Psoas muscle (tissue), 7 donors: ENCODE measurements at regions not wholly inside any gene's neighbourhood (a gene's known extent, or its start where the extent isn't known, plus 50 kb on each side); places are given as distances from the start of the nearest gene placed in this dataset.

Experiments used
- ATAC-seq, 4 donors: fragments of 200-7000 bp; cut with Tn5 transposase; one replicate each; pipeline ENCODE4 v1.9.1; 2020; ENCODE audit warnings: moderate library complexity in 3 of 4, mild to moderate bottlenecking in 2 of 4
- DNase-seq, 2 donors: peaks; one replicate each; pipeline ENCODE4 v3.0.0-alpha.2; 2020
- H3K27ac ChIP-seq: fragments of 200-600 bp; one replicate; pipeline ENCODE4 v1.8.0; 2022
- H3K27me3 ChIP-seq, 3 donors: fragments of 200-600 bp in 1 of 3; one replicate each; pipeline versions ENCODE4 v1.6.1 to v1.8.0; 2013 to 2022; ENCODE audit warnings: low read length in 2 of 3, mild to moderate bottlenecking in 2 of 3, moderate library complexity in 1 of 3; ENCODE audit not compliant: insufficient read depth in 3 of 3
- H3K36me3 ChIP-seq, 2 donors: fragments of 200-600 bp in 1 of 2; one replicate each; pipeline versions ENCODE4 v1.6.1 to v1.8.0; 2013 to 2022; ENCODE audit warnings: low read depth in 1 of 2, mild to moderate bottlenecking in 1 of 2, moderate library complexity in 1 of 2; ENCODE audit not compliant: insufficient read depth in 1 of 2
- H3K4me1 ChIP-seq: fragments of 200-600 bp; one replicate; pipeline ENCODE4 v1.8.0; 2022
- H3K4me3 ChIP-seq: fragments of 200-600 bp; one replicate; pipeline ENCODE4 v1.8.0; 2022; ENCODE audit warnings: mild to moderate bottlenecking
- H3K9me3 ChIP-seq: fragments of 200-600 bp; one replicate; pipeline ENCODE4 v1.8.0; 2022
- CTCF ChIP-seq: fragments of 200-600 bp; IDR thresholded peaks from one replicate; pipeline ENCODE4 v1.8.0; 2022; ENCODE audit warnings: antibody characterized with exemption
- WGBS, 3 donors: extraction: QIAGEN DNeasy Blood & Tissue Kit; methylation state at CpG; one replicate each; pipeline versions ENCODE4 v1.1.6 to v1.1.7; 2013; 5-methylcytosine and 5-hydroxymethylcytosine counted together
- intact Hi-C, 2 donors: fragments of 100-400 bp; cut with DNase I; formaldehyde crosslinking; loops; one replicate each; pipeline versions ENCODE4 v1.11.0 to v1.14.2; 2022
- donor health status: healthy with polysubstance abuse.
- donor health status: DM: no; HTN: no; CAD: no; lungs with moderate emphysema.
- donor health status: Bipolar disorder and iron deficiency.
- donor health status: healthy.
- donor health status: DM: yes; HTN: yes; CAD: no.
- donor health status: DM: no; HTN: no; CAD: no.
- donor health status: DM: yes; HTN: yes; CAD: no.

- Histone ChIP-seq H3K27me3 (no peaks in the 10 kb centered on the region), H3K9me3 (no peaks in the 10 kb centered on the region), H3K4me1 (no peaks in the 10 kb centered on the region), H3K36me3 (no peaks in the 10 kb centered on the region), H3K4me3 (no peak overlapping the region), H3K27ac (no peak overlapping the region)
- no peak for DNase-seq
- intact Hi-C loops = no loop called here
- no peak for ATAC-seq
- no peak for TF ChIP-seq CTCF
- 30 to 37% (median 34%) methylated on average over 5 of the region's 5 CpGs for WGBS, 3 donors
Observed at GRCh38 chr2:137873536-137874244, 90.6 kb upstream of the HNMT start.

GRCh38 chr2:137879121-137879520 is 85.2 kb upstream of the HNMT start:
- Histone ChIP-seq H3K27me3 (no peaks in the 10 kb centered on the region), H3K36me3 (no peaks in the 10 kb centered on the region), H3K4me1 (no peaks in the 10 kb centered on the region), H3K4me3 (no peak overlapping the region), H3K27ac (no peak overlapping the region), H3K9me3 (no peaks in the 10 kb centered on the region)
- no peak for DNase-seq
- intact Hi-C loops = no loop called here
- no peak for TF ChIP-seq CTCF
- no peak for ATAC-seq
- WGBS, 3 donors = 86 to 93% (median 91%) methylated on average over 1 of the region's 1 CpG

GRCh38 chr2:137881711-137882110 is 82.6 kb upstream of the HNMT start:
- no peak overlapping the region for H3K27ac ChIP-seq
- intact Hi-C loops = no loop called here
- no peak for ATAC-seq
- no peaks in the 10 kb centered on the region for H3K27me3 ChIP-seq
- no peaks in the 10 kb centered on the region for H3K4me1 ChIP-seq
- TF ChIP-seq CTCF = no peak
- 78 to 87% (median 86%) methylated on average over 4 of the region's 4 CpGs for WGBS, 3 donors
- H3K9me3 ChIP-seq = no peaks in the 10 kb centered on the region
- no peaks in the 10 kb centered on the region for H3K36me3 ChIP-seq
- no peak overlapping the region for H3K4me3 ChIP-seq
- no peak for DNase-seq

- Histone ChIP-seq H3K4me1 (no peaks in the 10 kb centered on the region), H3K4me3 (no peak overlapping the region), H3K36me3 (no peaks in the 10 kb centered on the region), H3K27me3 (no peaks in the 10 kb centered on the region), H3K9me3 (no peaks in the 10 kb centered on the region), H3K27ac (no peak overlapping the region)
- DNase-seq (no peak), ATAC-seq (no peak)
- intact Hi-C loops = no loop called here
- WGBS, 3 donors = 28 to 41% (median 30%) methylated on average over 3 of the region's 3 CpGs
- no peak for TF ChIP-seq CTCF
Observed at GRCh38 chr2:137886083-137886831, 78.0 kb upstream of the HNMT start.
